GM12878 (cell line): ENCODE measurements at regions not wholly inside any gene's neighbourhood (a gene's known extent, or its start where the extent isn't known, plus 50 kb on each side); places are given as distances from the start of the nearest gene placed in this dataset.
A peak's percentile ranks its signal among the peaks of the same experiment; 100 is the strongest.

Experiments
- ATAC-seq: fragments of 200-7000 bp; cut with Tn5 transposase; 3 replicates; pipeline ENCODE4 v1.9.1; 2020; ENCODE audit warnings: mild to moderate bottlenecking, moderate library complexity
- BruUV-seq: library from RNA; stranded (reverse); fragments of 400-500 nt; replicated peaks from 2 replicates; lab custom pipeline; 2021; lab: Mats Ljungman, UMichigan
- CTCF ChIA-PET: fragments of 300-600 bp; sonication (Branson Sonifier 250); formaldehyde crosslinking; extraction: SDS; loops from one replicate; lab custom pipeline; 2021; ENCODE audit warnings: inconsistent platforms; lab: Yijun Ruan, JAX
- POLR2A ChIA-PET: fragments of 350-600 bp; formaldehyde crosslinking; extraction: SDS; loops from one replicate; lab custom pipeline; 2021; ENCODE audit warnings: inconsistent platforms; lab: Charles Lee
- RAD21 ChIA-PET: fragments of 300-600 bp; sonication (Branson Sonifier 250); formaldehyde crosslinking; loops from one replicate; lab custom pipeline; 2023; ENCODE audit warnings: antibody characterized with exemption; ENCODE audit not compliant: unreplicated experiment; lab: Charles Lee
- SMC1A ChIA-PET: fragments of 300-600 bp; sonication (Branson Sonifier 250); formaldehyde crosslinking; loops from one replicate; lab custom pipeline; 2023; ENCODE audit not compliant: unreplicated experiment, uncharacterized antibody; lab: Charles Lee
- DNase-seq: peaks from one replicate; pipeline ENCODE4 v3.0.0-alpha.2; 2011; ENCODE audit warnings: low read depth, low spot score
- FAIRE-seq: peaks from 3 replicates; lab custom pipeline; 2011; peaks lifted over from hg19 to GRCh38; lab: Jason Lieb, UNC
- H2AFZ ChIP-seq: 2 replicates; pipeline ENCODE4 v1.6.0; 2011; ENCODE audit warnings: low read depth, low read length, control low read depth; ENCODE audit not compliant: control insufficient read depth
- H3K27ac ChIP-seq: 2 replicates; pipeline ENCODE4 v1.5.1; 2011; ENCODE audit warnings: control low read depth; ENCODE audit not compliant: control insufficient read depth, insufficient read depth
- H3K27me3 ChIP-seq, 2 experiments: replicated peaks in 1 of 2; 2 replicates each; pipeline versions ENCODE4 v1.6.0 to v1.6.1; 2011; ENCODE audit warnings: low read length in 1 of 2; ENCODE audit not compliant: control insufficient read depth in 2 of 2, insufficient read depth in 2 of 2
- H3K36me3 ChIP-seq, 2 experiments: 2 replicates each; pipeline ENCODE4 v1.5.1; 2011; ENCODE audit warnings: low read length in 1 of 2; ENCODE audit not compliant: control insufficient read depth in 2 of 2, insufficient read depth in 2 of 2
- H3K4me1 ChIP-seq: 2 replicates; pipeline ENCODE4 v1.6.1; 2011; ENCODE audit warnings: mild to moderate bottlenecking, low read length, moderate library complexity, mixed read lengths; ENCODE audit not compliant: control insufficient read depth, insufficient read depth
- H3K4me2 ChIP-seq: 2 replicates; pipeline ENCODE4 v1.6.0; 2011; ENCODE audit warnings: control low read depth; ENCODE audit not compliant: control insufficient read depth, insufficient read depth
- H3K4me3 ChIP-seq: fragments of 200-600 bp; sonication (generic); 2 replicates; pipeline ENCODE4 v1.5.1; 2016
- H3K79me2 ChIP-seq: 2 replicates; pipeline ENCODE4 v1.6.0; 2011; ENCODE audit warnings: low read length; ENCODE audit not compliant: control insufficient read depth, insufficient read depth
- H3K9ac ChIP-seq: 2 replicates; pipeline ENCODE4 v1.8.0; 2011; ENCODE audit warnings: low read length, control low read depth, mixed read lengths; ENCODE audit not compliant: control insufficient read depth, insufficient read depth
- H3K9me3 ChIP-seq: replicated peaks from 3 replicates; pipeline ENCODE4 v1.5.1; 2011; ENCODE audit warnings: mild to moderate bottlenecking, low read length; ENCODE audit not compliant: control insufficient read depth, insufficient read depth
- H4K20me1 ChIP-seq: 2 replicates; pipeline ENCODE4 v1.6.0; 2011; ENCODE audit not compliant: control insufficient read depth, insufficient read depth
- FOS ChIP-seq: IDR thresholded peaks from 3 replicates; pipeline ENCODE4 v1.6.1; 2011; ENCODE audit warnings: borderline replicate concordance; ENCODE audit not compliant: insufficient read length; ENCODE audit errors: extremely low read depth
- IKZF1 ChIP-seq: fragments of 450-650 bp; conservative IDR thresholded peaks from 2 replicates; pipeline ENCODE4 v1.6.1; 2017; ENCODE audit warnings: antibody characterized with exemption, mild to moderate bottlenecking
- IKZF2 ChIP-seq, 2 experiments: fragments of 450-650 bp; IDR thresholded peaks; 2 replicates each; pipeline ENCODE4 v1.6.1; 2017; ENCODE audit warnings: mild to moderate bottlenecking in 2 of 2, moderate library complexity in 2 of 2
- RAD21 ChIP-seq: IDR thresholded peaks from 2 replicates; pipeline ENCODE4 v1.6.1; 2011; ENCODE audit warnings: mild to moderate bottlenecking, low read depth, low read length, moderate library complexity; ENCODE audit not compliant: insufficient read depth
- SMC3 ChIP-seq: IDR thresholded peaks from 2 replicates; pipeline ENCODE4 v1.6.1; 2011; ENCODE audit warnings: low read length, improper control_type of control experiment, borderline replicate concordance
- TCF3 ChIP-seq: IDR thresholded peaks from 2 replicates; pipeline ENCODE4 v1.6.1; 2012; ENCODE audit warnings: low read depth, mild to moderate bottlenecking, low read length, borderline replicate concordance; ENCODE audit not compliant: insufficient read depth
- WGBS: methylation state at CpG from one replicate; pipeline ENCODE4 v1.1.6; 2016; ENCODE audit warnings: low lambda C conversion rate; ENCODE audit not compliant: insufficient replicate concordance, insufficient coverage; ENCODE audit errors: missing lambda C conversion rate; 5-methylcytosine and 5-hydroxymethylcytosine counted together
- in situ Hi-C: fragments of 300-500 bp; cut with MboI; formaldehyde crosslinking; loops from 9 replicates; pipeline ENCODE4 v1.14.3; 2018; ENCODE audit warnings: mixed read lengths
- intact Hi-C: fragments of 100-400 bp; cut with micrococcal nuclease; formaldehyde crosslinking; loops from one replicate; pipeline ENCODE4 v1.14.2; 2022; ENCODE audit not compliant: unreplicated experiment
- TF ChIP-seq, protein P1 (sequence below): fragments of 450-650 bp; conservative IDR thresholded peaks from 2 replicates; pipeline ENCODE4 v1.6.1; 2017; ENCODE audit warnings: mild to moderate bottlenecking, moderate library complexity
- TF ChIP-seq, protein P2 (sequence below): fragments of 450-650 bp; IDR thresholded peaks from 2 replicates; pipeline ENCODE4 v1.6.1; 2017; ENCODE audit warnings: mild to moderate bottlenecking
- TF ChIP-seq, protein P3 (sequence below), 3 experiments: IDR thresholded peaks in 2 of 3; conservative IDR thresholded peaks in 1 of 3; 2 replicates each; pipeline ENCODE4 v1.5.1; 2011; ENCODE audit warnings: low read depth in 3 of 3, low read length in 3 of 3, mild to moderate bottlenecking in 3 of 3, control low read depth in 2 of 3, moderate library complexity in 2 of 3, inconsistent platforms in 1 of 3, mixed read lengths in 1 of 3; ENCODE audit not compliant: control insufficient read depth in 2 of 3, insufficient read depth in 1 of 3; ENCODE audit errors: extremely low read depth in 1 of 3
- TF ChIP-seq, protein P4 (sequence below): IDR thresholded peaks from 2 replicates; pipeline ENCODE4 v1.6.1; 2011; ENCODE audit warnings: borderline replicate concordance, low read depth, mild to moderate bottlenecking, moderate library complexity, mixed read lengths, low read length; ENCODE audit not compliant: insufficient read depth; ENCODE audit errors: extremely low read length
- TF ChIP-seq, protein P5 (sequence below): IDR thresholded peaks from 2 replicates; pipeline ENCODE4 v1.6.1; 2011; ENCODE audit warnings: low read depth, low read length, improper control_type of control experiment, borderline replicate concordance

DNA sequence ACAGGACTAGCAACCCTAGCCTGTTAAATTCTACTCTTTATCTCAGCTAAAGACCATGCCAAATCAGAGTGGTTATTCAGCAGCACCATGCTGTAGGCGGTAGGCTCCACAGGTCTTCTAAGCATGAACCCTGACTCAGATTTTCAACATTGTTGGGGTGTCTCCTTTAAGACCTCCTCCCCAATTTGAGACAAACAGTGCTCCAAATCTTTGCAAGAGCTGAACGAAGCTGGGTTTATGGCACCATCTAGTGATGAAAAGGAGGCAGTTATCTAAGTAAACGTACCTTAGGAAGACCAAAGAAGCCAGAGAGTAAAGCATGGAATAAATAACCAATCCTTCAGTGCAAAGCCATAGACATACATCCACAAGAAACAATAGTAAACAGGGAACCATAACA, 334.5 kb upstream of the SLC7A11 start:
- Histone ChIP-seq H3K79me2 (no peaks in the 10 kb centered on the region), H3K4me1 (no peaks in the 10 kb centered on the region), H3K36me3 (no peaks in the 10 kb centered on the region), H3K4me2 (no peak overlapping the region), H2AFZ (no peak overlapping the region), H4K20me1 (no peaks in the 10 kb centered on the region), H3K27me3 (no peaks in the 10 kb centered on the region), H3K9me3 (no peaks in the 10 kb centered on the region), H3K27ac (no peak overlapping the region), H3K4me3 (no peak overlapping the region), H3K9ac (no peak overlapping the region)
- DNase-seq (no peak), FAIRE-seq (no peak), ATAC-seq (peak; percentile 71)
- 2% methylated on average over 3 of the region's 3 CpGs for WGBS
- intact Hi-C loops, result loop anchor here (1.0 to 10.0 kb wide), 7 partner anchors 105 to 844 kb away; no protein-coding TSS in a partner anchor
- CTCF ChIA-PET, result interaction anchor here (0.5 to 2.8 kb wide), 9 partner anchors 17 to 1453 kb away, joined by 3 to 17 read pairs (median 3); no protein-coding TSS in a partner anchor
- in situ Hi-C loops, result no loop called here
- POLR2A ChIA-PET, result no interaction called here
- SMC1A ChIA-PET, result interaction anchor here (0.6 to 2.3 kb wide), 6 partner anchors 7 to 541 kb away, joined by 3 to 17 read pairs (median 4); no protein-coding TSS in a partner anchor
- RAD21 ChIA-PET, result interaction anchor here (1.1 to 5.0 kb wide), 3 partner anchors 104 to 541 kb away, joined by 3 to 25 read pairs (median 5); no protein-coding TSS in a partner anchor
- no TSS peak for BruUV-seq
- TF ChIP-seq IKZF2 (IDR thresholded peaks at IDR 0.05), result no peak
- TF ChIP-seq, protein P1, sequence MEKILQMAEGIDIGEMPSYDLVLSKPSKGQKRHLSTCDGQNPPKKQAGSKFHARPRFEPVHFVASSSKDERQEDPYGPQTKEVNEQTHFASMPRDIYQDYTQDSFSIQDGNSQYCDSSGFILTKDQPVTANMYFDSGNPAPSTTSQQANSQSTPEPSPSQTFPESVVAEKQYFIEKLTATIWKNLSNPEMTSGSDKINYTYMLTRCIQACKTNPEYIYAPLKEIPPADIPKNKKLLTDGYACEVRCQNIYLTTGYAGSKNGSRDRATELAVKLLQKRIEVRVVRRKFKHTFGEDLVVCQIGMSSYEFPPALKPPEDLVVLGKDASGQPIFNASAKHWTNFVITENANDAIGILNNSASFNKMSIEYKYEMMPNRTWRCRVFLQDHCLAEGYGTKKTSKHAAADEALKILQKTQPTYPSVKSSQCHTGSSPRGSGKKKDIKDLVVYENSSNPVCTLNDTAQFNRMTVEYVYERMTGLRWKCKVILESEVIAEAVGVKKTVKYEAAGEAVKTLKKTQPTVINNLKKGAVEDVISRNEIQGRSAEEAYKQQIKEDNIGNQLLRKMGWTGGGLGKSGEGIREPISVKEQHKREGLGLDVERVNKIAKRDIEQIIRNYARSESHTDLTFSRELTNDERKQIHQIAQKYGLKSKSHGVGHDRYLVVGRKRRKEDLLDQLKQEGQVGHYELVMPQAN, result no peak
- TF ChIP-seq TCF3, result no peak
- peak; percentile 60 for TF ChIP-seq RAD21
- no peak for TF ChIP-seq FOS
- TF ChIP-seq, protein P2, sequence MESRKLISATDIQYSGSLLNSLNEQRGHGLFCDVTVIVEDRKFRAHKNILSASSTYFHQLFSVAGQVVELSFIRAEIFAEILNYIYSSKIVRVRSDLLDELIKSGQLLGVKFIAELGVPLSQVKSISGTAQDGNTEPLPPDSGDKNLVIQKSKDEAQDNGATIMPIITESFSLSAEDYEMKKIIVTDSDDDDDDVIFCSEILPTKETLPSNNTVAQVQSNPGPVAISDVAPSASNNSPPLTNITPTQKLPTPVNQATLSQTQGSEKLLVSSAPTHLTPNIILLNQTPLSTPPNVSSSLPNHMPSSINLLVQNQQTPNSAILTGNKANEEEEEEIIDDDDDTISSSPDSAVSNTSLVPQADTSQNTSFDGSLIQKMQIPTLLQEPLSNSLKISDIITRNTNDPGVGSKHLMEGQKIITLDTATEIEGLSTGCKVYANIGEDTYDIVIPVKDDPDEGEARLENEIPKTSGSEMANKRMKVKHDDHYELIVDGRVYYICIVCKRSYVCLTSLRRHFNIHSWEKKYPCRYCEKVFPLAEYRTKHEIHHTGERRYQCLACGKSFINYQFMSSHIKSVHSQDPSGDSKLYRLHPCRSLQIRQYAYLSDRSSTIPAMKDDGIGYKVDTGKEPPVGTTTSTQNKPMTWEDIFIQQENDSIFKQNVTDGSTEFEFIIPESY, result no peak
- TF ChIP-seq, protein P3, sequence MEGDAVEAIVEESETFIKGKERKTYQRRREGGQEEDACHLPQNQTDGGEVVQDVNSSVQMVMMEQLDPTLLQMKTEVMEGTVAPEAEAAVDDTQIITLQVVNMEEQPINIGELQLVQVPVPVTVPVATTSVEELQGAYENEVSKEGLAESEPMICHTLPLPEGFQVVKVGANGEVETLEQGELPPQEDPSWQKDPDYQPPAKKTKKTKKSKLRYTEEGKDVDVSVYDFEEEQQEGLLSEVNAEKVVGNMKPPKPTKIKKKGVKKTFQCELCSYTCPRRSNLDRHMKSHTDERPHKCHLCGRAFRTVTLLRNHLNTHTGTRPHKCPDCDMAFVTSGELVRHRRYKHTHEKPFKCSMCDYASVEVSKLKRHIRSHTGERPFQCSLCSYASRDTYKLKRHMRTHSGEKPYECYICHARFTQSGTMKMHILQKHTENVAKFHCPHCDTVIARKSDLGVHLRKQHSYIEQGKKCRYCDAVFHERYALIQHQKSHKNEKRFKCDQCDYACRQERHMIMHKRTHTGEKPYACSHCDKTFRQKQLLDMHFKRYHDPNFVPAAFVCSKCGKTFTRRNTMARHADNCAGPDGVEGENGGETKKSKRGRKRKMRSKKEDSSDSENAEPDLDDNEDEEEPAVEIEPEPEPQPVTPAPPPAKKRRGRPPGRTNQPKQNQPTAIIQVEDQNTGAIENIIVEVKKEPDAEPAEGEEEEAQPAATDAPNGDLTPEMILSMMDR (IDR thresholded peaks at IDR 0.05 in 2 of 3, conservative IDR thresholded peaks at IDR 0.05 in 1 of 3; ENCODE audit: control insufficient read depth in 2 of 3, extremely low read depth in 1 of 3, insufficient read depth in 1 of 3, low read depth in 3 of 3, low read length in 3 of 3), result peak in 2 of 3 experiments; percentile 34 to 41; a peak in 4 of 6 replicates
- peak; percentile 49; the same call in 1 of the 2 replicates for TF ChIP-seq SMC3
- TF ChIP-seq, protein P4, sequence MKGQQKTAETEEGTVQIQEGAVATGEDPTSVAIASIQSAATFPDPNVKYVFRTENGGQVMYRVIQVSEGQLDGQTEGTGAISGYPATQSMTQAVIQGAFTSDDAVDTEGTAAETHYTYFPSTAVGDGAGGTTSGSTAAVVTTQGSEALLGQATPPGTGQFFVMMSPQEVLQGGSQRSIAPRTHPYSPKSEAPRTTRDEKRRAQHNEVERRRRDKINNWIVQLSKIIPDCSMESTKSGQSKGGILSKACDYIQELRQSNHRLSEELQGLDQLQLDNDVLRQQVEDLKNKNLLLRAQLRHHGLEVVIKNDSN, result no peak
- TF ChIP-seq, protein P5, sequence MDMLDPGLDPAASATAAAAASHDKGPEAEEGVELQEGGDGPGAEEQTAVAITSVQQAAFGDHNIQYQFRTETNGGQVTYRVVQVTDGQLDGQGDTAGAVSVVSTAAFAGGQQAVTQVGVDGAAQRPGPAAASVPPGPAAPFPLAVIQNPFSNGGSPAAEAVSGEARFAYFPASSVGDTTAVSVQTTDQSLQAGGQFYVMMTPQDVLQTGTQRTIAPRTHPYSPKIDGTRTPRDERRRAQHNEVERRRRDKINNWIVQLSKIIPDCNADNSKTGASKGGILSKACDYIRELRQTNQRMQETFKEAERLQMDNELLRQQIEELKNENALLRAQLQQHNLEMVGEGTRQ, result no peak
- TF ChIP-seq IKZF1, result no peak
